Tibial nerve (tissue), 4 donors: ENCODE measurements at regions not wholly inside any gene's neighbourhood (a gene's known extent, or its start where the extent isn't known, plus 50 kb on each side); places are given as distances from the start of the nearest gene placed in this dataset.
A peak's percentile ranks its signal among the peaks of the same experiment; 100 is the strongest.

Experiments used
- DNase-seq, 2 donors: peaks; one replicate each; pipeline ENCODE4 v3.0.0-alpha.2; 2019; ENCODE audit warnings: low spot score in 2 of 2
- H3K27ac ChIP-seq, 4 donors: fragments of 200-600 bp; sonication (generic) in 3 of 4; one replicate each; pipeline ENCODE4 v1.5.1; 2017 to 2019; ENCODE audit warnings: mild to moderate bottlenecking in 1 of 4
- H3K27me3 ChIP-seq, 2 donors: fragments of 200-600 bp; sonication (generic) in 1 of 2; one replicate each; pipeline versions ENCODE4 v1.5.1 to v1.6.0; 2017 to 2019
- H3K36me3 ChIP-seq, 3 donors: fragments of 200-600 bp; sonication (generic); one replicate each; pipeline ENCODE4 v1.5.1; 2018 to 2019
- H3K4me1 ChIP-seq, 4 donors: fragments of 200-600 bp; sonication (generic) in 3 of 4; one replicate each; pipeline ENCODE4 v1.5.1; 2017 to 2019
- H3K4me3 ChIP-seq, 4 donors: fragments of 200-600 bp; sonication (generic) in 3 of 4; one replicate each; pipeline ENCODE4 v1.5.1; 2017 to 2019; ENCODE audit warnings: mild to moderate bottlenecking in 1 of 4, moderate library complexity in 1 of 4
- H3K9me3 ChIP-seq, 4 donors: fragments of 200-600 bp; sonication (generic) in 3 of 4; one replicate each; pipeline ENCODE4 v1.5.1; 2017 to 2019
- CTCF ChIP-seq, 5 experiments: fragments of 200-600 bp in 3 of 5; fragments of 450-650 bp in 2 of 5; sonication (generic) in 3 of 5; IDR thresholded peaks; one replicate each; pipeline ENCODE4 v1.5.1; 2016 to 2019; ENCODE audit warnings: antibody characterized with exemption in 5 of 5, mild to moderate bottlenecking in 3 of 5, moderate library complexity in 2 of 5
- EP300 ChIP-seq, 2 donors: sonication (generic); formaldehyde crosslinking; IDR thresholded peaks; one replicate each; pipeline ENCODE4 v1.6.1; 2017; ENCODE audit warnings: antibody characterized with exemption in 2 of 2, mild to moderate bottlenecking in 1 of 2
- POLR2A ChIP-seq, 2 donors: fragments of 450-650 bp; IDR thresholded peaks; one replicate each; pipeline ENCODE4 v1.6.1; 2017; ENCODE audit warnings: antibody characterized with exemption in 2 of 2, mild to moderate bottlenecking in 2 of 2, moderate library complexity in 2 of 2
- WGBS, 2 donors: methylation state at CpG; one replicate each; pipeline ENCODE4 v1.1.5; 2018; 5-methylcytosine and 5-hydroxymethylcytosine counted together

- H3K27ac ChIP-seq, result no peak overlapping the region
- peak overlapping the region in 1 of 4 donors; percentile 20 for H3K4me3 ChIP-seq
- WGBS, 2 donors, result 59 to 76% methylated on average over 3 of the region's 3 CpGs
Measured at GRCh38 chr22:33221568-33221967, 163.4 kb upstream of the SYN3 start.

GRCh38 chr22:33220476-33221080 is 162.4 kb upstream of the SYN3 start:
- no peak for TF ChIP-seq EP300 (IDR thresholded peaks at IDR 0.05)
- no peak for TF ChIP-seq CTCF (IDR thresholded peaks at IDR 0.05)
- TF ChIP-seq POLR2A (IDR thresholded peaks at IDR 0.05), result no peak
- Histone ChIP-seq H3K27me3 (no peaks in the 10 kb centered on the region), H3K9me3 (no peaks in the 10 kb centered on the region), H3K36me3 (no peaks in the 10 kb centered on the region), H3K4me3 (peak overlapping the region in 1 of 4 donors; percentile 20), H3K27ac (no peak overlapping the region), H3K4me1 (no peaks in the 10 kb centered on the region)
- 52 to 70% methylated on average over 5 of the region's 5 CpGs for WGBS, 2 donors
- no peak for DNase-seq

More at GRCh38 chr22:33221568-33221967, 163.4 kb upstream of the SYN3 start:
- Histone ChIP-seq H3K9me3 (peaks cover 0 to 6% (median 0%) of the 10 kb centered on the region in 4 donors), H3K4me1 (no peaks in the 10 kb centered on the region), H3K27me3 (no peaks in the 10 kb centered on the region), H3K36me3 (no peaks in the 10 kb centered on the region)
- TF ChIP-seq POLR2A (IDR thresholded peaks at IDR 0.05) (no peak), CTCF (IDR thresholded peaks at IDR 0.05) (no peak), EP300 (IDR thresholded peaks at IDR 0.05) (no peak)
- no peak for DNase-seq

GRCh38 chr22:33219648-33220384 is 161.6 kb upstream of the SYN3 start:
- WGBS, 2 donors, result 43 to 59% methylated on average over 8 of the region's 8 CpGs
- no peaks in the 10 kb centered on the region for H3K27me3 ChIP-seq
- no peaks in the 10 kb centered on the region for H3K4me1 ChIP-seq
- no peaks in the 10 kb centered on the region for H3K9me3 ChIP-seq
- H3K36me3 ChIP-seq, result no peaks in the 10 kb centered on the region
- H3K4me3 ChIP-seq, result no peak overlapping the region
- H3K27ac ChIP-seq, result no peak overlapping the region
- TF ChIP-seq POLR2A (IDR thresholded peaks at IDR 0.05) (no peak), EP300 (IDR thresholded peaks at IDR 0.05) (no peak), CTCF (IDR thresholded peaks at IDR 0.05) (no peak)
- no peak for DNase-seq

- H3K27me3 ChIP-seq, result no peaks in the 10 kb centered on the region
- no peak overlapping the region for H3K27ac ChIP-seq
- H3K9me3 ChIP-seq, result no peaks in the 10 kb centered on the region
- DNase-seq, result no peak
- peaks cover 0 to 4% (median 0%) of the 10 kb centered on the region in 4 donors for H3K4me1 ChIP-seq
- 89% methylated on average over 15 of the region's 15 CpGs for WGBS, 2 donors
- H3K4me3 ChIP-seq, result no peak overlapping the region
- H3K36me3 ChIP-seq, result no peaks in the 10 kb centered on the region
- TF ChIP-seq POLR2A (IDR thresholded peaks at IDR 0.05), result no peak
- TF ChIP-seq CTCF (IDR thresholded peaks at IDR 0.05), result no peak
- no peak for TF ChIP-seq EP300 (IDR thresholded peaks at IDR 0.05)
Measured at GRCh38 chr22:33213383-33214075, 155.3 kb upstream of the SYN3 start.
